Astrocyte (in vitro differentiated cells and primary cell): ENCODE measurements at regions not wholly inside any gene's neighbourhood (a gene's known extent, or its start where the extent isn't known, plus 50 kb on each side); places are given as distances from the start of the nearest gene placed in this dataset.
A peak's percentile ranks its signal among the peaks of the same experiment; 100 is the strongest.

Experiments
- DNase-seq: peaks from one replicate; pipeline ENCODE4 v3.0.0-alpha.2; 2010; ENCODE audit warnings: low read depth
- FAIRE-seq: peaks from 2 replicates; lab custom pipeline; 2011; peaks lifted over from hg19 to GRCh38; lab: Jason Lieb, UNC
- H2AFZ ChIP-seq: 2 replicates; pipeline ENCODE4 v1.6.0; 2012; ENCODE audit warnings: low read depth, low read length, inconsistent platforms
- H3K27ac ChIP-seq: 2 replicates; pipeline ENCODE4 v1.5.1; 2011; ENCODE audit warnings: low read depth, low read length, inconsistent platforms
- H3K27me3 ChIP-seq: 2 replicates; pipeline ENCODE4 v1.6.0; 2011; ENCODE audit warnings: low read length, inconsistent platforms; ENCODE audit not compliant: insufficient read depth
- H3K36me3 ChIP-seq: 2 replicates; pipeline ENCODE4 v1.5.1; 2011; ENCODE audit warnings: low read length, inconsistent platforms; ENCODE audit not compliant: insufficient read depth
- H3K4me1 ChIP-seq: 2 replicates; pipeline ENCODE4 v1.5.1; 2011; ENCODE audit warnings: low read length, inconsistent platforms; ENCODE audit not compliant: insufficient read depth
- H3K4me2 ChIP-seq: 2 replicates; pipeline ENCODE4 v1.6.0; 2012; ENCODE audit warnings: low read length, inconsistent platforms
- H3K4me3 ChIP-seq: 2 replicates; pipeline ENCODE4 v1.5.1; 2011; ENCODE audit warnings: low read depth, mild to moderate bottlenecking, low read length, inconsistent platforms; ENCODE audit not compliant: insufficient read depth
- H3K79me2 ChIP-seq: 2 replicates; pipeline ENCODE4 v1.6.0; 2012; ENCODE audit warnings: mild to moderate bottlenecking, low read length, inconsistent platforms; ENCODE audit not compliant: insufficient read depth
- H3K9ac ChIP-seq: 2 replicates; pipeline ENCODE4 v1.6.0; 2012; ENCODE audit warnings: mild to moderate bottlenecking, low read length, inconsistent platforms
- H3K9me3 ChIP-seq: 2 replicates; pipeline ENCODE4 v1.5.1; 2012; ENCODE audit warnings: low read depth, mild to moderate bottlenecking, low read length, inconsistent platforms; ENCODE audit not compliant: insufficient read depth
- H4K20me1 ChIP-seq: 2 replicates; pipeline ENCODE4 v1.6.0; 2012; ENCODE audit warnings: low read length, inconsistent platforms; ENCODE audit not compliant: insufficient read depth
- H3K27ac Mint-ChIP-seq: one replicate; pipeline ENCODE4 v1.8.0; 2021; ENCODE audit warnings: mild to moderate bottlenecking, mixed read lengths; ENCODE audit not compliant: unreplicated experiment
- H3K27me3 Mint-ChIP-seq: one replicate; pipeline ENCODE4 v1.8.0; 2021; ENCODE audit warnings: low read depth, mixed read lengths; ENCODE audit not compliant: unreplicated experiment
- H3K36me3 Mint-ChIP-seq: one replicate; pipeline ENCODE4 v1.8.0; 2021; ENCODE audit warnings: low read depth, mixed read lengths; ENCODE audit not compliant: unreplicated experiment
- H3K4me1 Mint-ChIP-seq: one replicate; pipeline ENCODE4 v1.8.0; 2021; ENCODE audit warnings: low read depth, mixed read lengths; ENCODE audit not compliant: unreplicated experiment
- H3K4me3 Mint-ChIP-seq: one replicate; pipeline ENCODE4 v1.8.0; 2021; ENCODE audit warnings: mild to moderate bottlenecking, moderate library complexity, mixed read lengths; ENCODE audit not compliant: unreplicated experiment
- H3K9me3 Mint-ChIP-seq: one replicate; pipeline ENCODE4 v1.8.0; 2021; ENCODE audit warnings: mild to moderate bottlenecking, mixed read lengths; ENCODE audit not compliant: unreplicated experiment
- EZH2 ChIP-seq: IDR thresholded peaks from 2 replicates; pipeline ENCODE4 v1.6.1; 2012; ENCODE audit warnings: mild to moderate bottlenecking, low read length, inconsistent platforms; ENCODE audit not compliant: insufficient read depth
- TF ChIP-seq, protein P1 (sequence below): IDR thresholded peaks from 2 replicates; pipeline ENCODE4 v1.5.1; 2011; ENCODE audit warnings: low read depth, mild to moderate bottlenecking, inconsistent platforms, low read length, moderate library complexity; ENCODE audit not compliant: insufficient read depth

DNA sequence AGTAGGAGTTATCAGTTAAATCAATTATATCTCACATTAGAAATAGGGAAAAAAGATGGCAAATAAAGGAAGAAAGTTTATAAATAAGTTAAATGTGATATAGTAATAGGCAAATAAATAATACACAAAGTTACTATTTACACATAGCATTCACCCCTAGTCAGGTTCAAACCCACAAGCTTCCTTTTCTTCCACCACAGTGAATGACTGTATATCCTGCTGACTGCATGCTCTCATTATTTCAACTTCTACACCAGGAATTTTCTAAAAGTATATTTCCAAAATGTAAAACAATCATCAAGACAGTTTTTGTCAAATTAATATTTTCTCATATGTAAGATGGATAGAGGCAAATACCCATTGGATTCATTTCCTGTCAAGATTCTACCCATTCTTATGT lies 548.6 kb upstream of the SLITRK5 start:
- Histone ChIP-seq H3K27me3 (no peaks in the 10 kb centered on the region), H3K79me2 (no peaks in the 10 kb centered on the region), H3K4me3 (no peak overlapping the region), H3K9me3 (no peaks in the 10 kb centered on the region), H3K4me1 (peaks cover 9% of the 10 kb centered on the region), H3K27ac (peak overlapping the region; percentile 71), H3K4me2 (no peak overlapping the region), H4K20me1 (no peaks in the 10 kb centered on the region), H3K9ac (no peak overlapping the region), H2AFZ (no peak overlapping the region), H3K36me3 (no peaks in the 10 kb centered on the region)
- DNase-seq (peak; percentile 49), FAIRE-seq (no peak)
- H3K4me1 Mint-ChIP-seq, result peaks cover 17% of the 10 kb centered on the region
- H3K27me3 Mint-ChIP-seq, result no peaks in the 10 kb centered on the region
- no peak overlapping the region for H3K4me3 Mint-ChIP-seq
- TF ChIP-seq, protein P1, sequence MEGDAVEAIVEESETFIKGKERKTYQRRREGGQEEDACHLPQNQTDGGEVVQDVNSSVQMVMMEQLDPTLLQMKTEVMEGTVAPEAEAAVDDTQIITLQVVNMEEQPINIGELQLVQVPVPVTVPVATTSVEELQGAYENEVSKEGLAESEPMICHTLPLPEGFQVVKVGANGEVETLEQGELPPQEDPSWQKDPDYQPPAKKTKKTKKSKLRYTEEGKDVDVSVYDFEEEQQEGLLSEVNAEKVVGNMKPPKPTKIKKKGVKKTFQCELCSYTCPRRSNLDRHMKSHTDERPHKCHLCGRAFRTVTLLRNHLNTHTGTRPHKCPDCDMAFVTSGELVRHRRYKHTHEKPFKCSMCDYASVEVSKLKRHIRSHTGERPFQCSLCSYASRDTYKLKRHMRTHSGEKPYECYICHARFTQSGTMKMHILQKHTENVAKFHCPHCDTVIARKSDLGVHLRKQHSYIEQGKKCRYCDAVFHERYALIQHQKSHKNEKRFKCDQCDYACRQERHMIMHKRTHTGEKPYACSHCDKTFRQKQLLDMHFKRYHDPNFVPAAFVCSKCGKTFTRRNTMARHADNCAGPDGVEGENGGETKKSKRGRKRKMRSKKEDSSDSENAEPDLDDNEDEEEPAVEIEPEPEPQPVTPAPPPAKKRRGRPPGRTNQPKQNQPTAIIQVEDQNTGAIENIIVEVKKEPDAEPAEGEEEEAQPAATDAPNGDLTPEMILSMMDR, result no peak
- no peak for TF ChIP-seq EZH2
- H3K27ac Mint-ChIP-seq, result peak overlapping the region; percentile 95
- no peaks in the 10 kb centered on the region for H3K9me3 Mint-ChIP-seq
- no peaks in the 10 kb centered on the region for H3K36me3 Mint-ChIP-seq

DNA sequence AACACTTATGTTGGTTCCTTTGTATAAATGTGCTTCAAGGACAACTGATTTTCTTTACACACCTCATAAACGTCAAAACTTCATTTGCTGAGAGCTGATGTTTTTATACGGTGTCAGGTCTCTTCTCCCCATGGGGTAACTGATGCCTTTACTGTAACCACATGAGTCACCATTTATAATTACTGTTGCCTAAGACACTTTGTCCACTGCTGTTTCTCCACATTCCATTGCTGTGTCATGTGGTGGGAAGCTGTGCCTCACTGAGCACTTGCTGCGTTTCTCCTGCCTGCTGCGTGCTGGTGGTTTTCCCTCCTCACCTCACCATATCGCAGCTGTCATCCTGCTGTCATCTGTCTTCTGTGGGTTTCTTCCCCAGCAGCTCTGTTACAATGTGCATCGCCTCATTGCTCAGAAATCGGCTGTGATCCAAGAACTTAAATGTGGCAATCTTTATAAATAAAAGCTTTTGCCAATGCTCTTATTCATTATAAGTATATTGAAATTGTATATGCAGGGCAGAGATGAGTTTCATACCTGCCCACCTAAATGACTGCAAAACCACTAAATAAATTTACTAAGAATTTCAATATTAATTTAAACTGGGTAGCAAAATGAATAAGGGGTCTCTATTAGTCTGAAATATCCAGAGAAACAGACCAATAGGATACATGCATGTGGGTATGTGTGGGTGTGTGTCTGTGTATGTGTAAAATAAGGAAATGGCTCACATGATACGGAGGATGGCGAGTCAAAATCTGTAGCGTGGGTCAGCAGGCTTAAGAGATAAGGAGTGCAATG lies 547.0 kb upstream of the SLITRK5 start:
- Histone ChIP-seq H3K4me3 (no peak overlapping the region), H3K27ac (peak overlapping the region; percentile 71)

DNA sequence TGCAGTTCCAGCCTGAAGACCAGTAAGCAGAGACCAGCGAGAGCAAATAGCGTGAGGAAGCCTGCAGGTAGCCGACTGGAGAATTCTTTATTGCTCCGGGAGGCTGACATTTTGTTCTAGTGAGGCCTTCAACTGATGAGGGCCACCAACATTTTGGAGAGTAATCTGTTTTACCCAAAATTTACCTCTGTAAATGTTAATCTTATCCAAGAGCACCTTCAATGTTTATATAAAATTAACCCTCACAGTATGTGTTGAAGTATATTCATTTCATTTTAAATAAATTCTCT lies 546.4 kb upstream of the SLITRK5 start:
- no peak for FAIRE-seq

More for the DNA sequence above, 547.0 kb upstream of the SLITRK5 start:
- no peaks in the 10 kb centered on the region for H3K9me3 Mint-ChIP-seq
- peak; percentile 100 for DNase-seq
- no peaks in the 10 kb centered on the region for H3K79me2 ChIP-seq
- H3K9me3 ChIP-seq, result no peaks in the 10 kb centered on the region
- H3K36me3 Mint-ChIP-seq, result no peaks in the 10 kb centered on the region
- peaks cover 9% of the 10 kb centered on the region for H3K4me1 ChIP-seq
- peak overlapping the region; percentile 98 for H3K27ac Mint-ChIP-seq
- no peaks in the 10 kb centered on the region for H4K20me1 ChIP-seq
- peaks cover 17% of the 10 kb centered on the region for H3K4me1 Mint-ChIP-seq
- no peak overlapping the region for H3K4me3 Mint-ChIP-seq
- peak; percentile 75 for FAIRE-seq
- no peak overlapping the region for H3K9ac ChIP-seq
- H3K4me2 ChIP-seq, result peak overlapping the region; percentile 69
- H3K27me3 Mint-ChIP-seq, result no peaks in the 10 kb centered on the region
- no peak overlapping the region for H2AFZ ChIP-seq
- H3K27me3 ChIP-seq, result no peaks in the 10 kb centered on the region
- H3K36me3 ChIP-seq, result no peaks in the 10 kb centered on the region
- TF ChIP-seq, protein P1, result no peak
- TF ChIP-seq EZH2, result no peak

More for the DNA sequence above, 546.4 kb upstream of the SLITRK5 start:
- no peaks in the 10 kb centered on the region for H3K36me3 ChIP-seq
- no peak overlapping the region for H3K4me3 ChIP-seq
- no peaks in the 10 kb centered on the region for H3K27me3 ChIP-seq
- peak overlapping the region; percentile 61 for H3K27ac ChIP-seq
- Mint-ChIP-seq H3K4me3 (no peak overlapping the region), H3K36me3 (no peaks in the 10 kb centered on the region), H3K27ac (peak overlapping the region; percentile 98), H3K9me3 (no peaks in the 10 kb centered on the region), H3K4me1 (peaks cover 19% of the 10 kb centered on the region), H3K27me3 (no peaks in the 10 kb centered on the region)
- no peaks in the 10 kb centered on the region for H3K9me3 ChIP-seq
- DNase-seq, result no peak
- no peak overlapping the region for H3K9ac ChIP-seq
- H2AFZ ChIP-seq, result no peak overlapping the region
- TF ChIP-seq, protein P1, result no peak
- TF ChIP-seq EZH2, result no peak
- no peaks in the 10 kb centered on the region for H4K20me1 ChIP-seq
- no peaks in the 10 kb centered on the region for H3K79me2 ChIP-seq
- peak overlapping the region; percentile 69 for H3K4me2 ChIP-seq
- H3K4me1 ChIP-seq, result peaks cover 12% of the 10 kb centered on the region
